ENCODE measurements at regions not wholly inside any gene's neighbourhood (a gene's known extent, or its start where the extent isn't known, plus 50 kb on each side); places are given as distances from the start of the nearest gene placed in this dataset.
"Not testable (repeated sequence)": the region's sequence is repeated elsewhere in the genome, so short reads cannot be mapped to it uniquely, and the experiment has no call there.

GRCh38 chr1:232571523-232571922 is 58.4 kb downstream of the SIPA1L2 start:
- no peaks in the 10 kb centered on the region for H4K20me1 ChIP-seq (ENCODE audit: insufficient read depth, low read depth, low read length)
- H3K9ac ChIP-seq (ENCODE audit: low read length) = no peak overlapping the region
- DNase-seq = peak; percentile 43
- no peak overlapping the region for H3K4me2 ChIP-seq (ENCODE audit: low read depth, low read length, poor library complexity, severe bottlenecking)
- no peaks in the 10 kb centered on the region for H3K9me3 ChIP-seq (ENCODE audit: low read length)
- no peak overlapping the region for H3K27ac ChIP-seq (ENCODE audit: low read length)
- H2AFZ ChIP-seq (ENCODE audit: low read length) = no peak overlapping the region
- no peaks in the 10 kb centered on the region for H3K79me2 ChIP-seq (ENCODE audit: low read length)
- H3K4me3 ChIP-seq (ENCODE audit: low read length) = no peak overlapping the region
- peaks cover 3% of the 10 kb centered on the region; the same call in 1 of the 2 replicates for H3K4me1 ChIP-seq (ENCODE audit: low read length)
- no peaks in the 10 kb centered on the region for H3K9me2 ChIP-seq (replicated peaks; ENCODE audit: insufficient read depth, low read length)
- no peaks in the 10 kb centered on the region for H3K36me3 ChIP-seq (ENCODE audit: insufficient read depth, low read length)
- no peaks in the 10 kb centered on the region for H3K27me3 ChIP-seq (ENCODE audit: low read length)

GRCh38 chr1:232570007-232570406 is 59.9 kb downstream of the SIPA1L2 start:
- H3K36me3 ChIP-seq (ENCODE audit: insufficient read depth, low read length) = no peaks in the 10 kb centered on the region
- no peak for DNase-seq
- H3K9me2 ChIP-seq (replicated peaks; ENCODE audit: insufficient read depth, low read length) = no peaks in the 10 kb centered on the region
- peaks cover 3% of the 10 kb centered on the region; the same call in 1 of the 2 replicates for H3K4me1 ChIP-seq (ENCODE audit: low read length)
- no peaks in the 10 kb centered on the region for H3K79me2 ChIP-seq (ENCODE audit: low read length)
- H2AFZ ChIP-seq (ENCODE audit: low read length) = no peak overlapping the region
- no peaks in the 10 kb centered on the region for H3K27me3 ChIP-seq (ENCODE audit: low read length)
- H3K9ac ChIP-seq (ENCODE audit: low read length) = no peak overlapping the region
- H3K4me2 ChIP-seq (ENCODE audit: low read depth, low read length, poor library complexity, severe bottlenecking) = no peak overlapping the region
- H4K20me1 ChIP-seq (ENCODE audit: insufficient read depth, low read depth, low read length) = no peaks in the 10 kb centered on the region
- no peak overlapping the region for H3K27ac ChIP-seq (ENCODE audit: low read length)
- no peaks in the 10 kb centered on the region for H3K9me3 ChIP-seq (ENCODE audit: low read length)
- no peak overlapping the region for H3K4me3 ChIP-seq (ENCODE audit: low read length)

DNA sequence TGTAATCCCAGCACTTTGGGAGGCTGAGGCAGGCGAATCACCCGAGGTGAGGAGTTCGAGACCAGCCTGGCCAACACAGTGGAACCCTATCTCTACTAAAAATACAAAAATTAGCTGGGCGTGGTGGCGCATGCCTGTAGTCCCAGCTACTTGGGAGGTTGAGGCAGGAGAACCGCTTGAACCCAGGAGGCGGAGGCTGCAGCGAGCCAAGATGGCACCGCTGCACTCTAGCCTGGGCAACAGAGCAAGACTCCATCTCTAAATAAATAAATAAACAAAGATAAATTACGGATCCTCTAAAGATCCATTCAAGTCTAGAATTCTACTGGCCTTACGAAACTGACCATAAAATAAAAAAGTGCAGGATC is 60.4 kb downstream of the SIPA1L2 start:
- H3K36me3 ChIP-seq (ENCODE audit: insufficient read depth, low read length); H3K9ac ChIP-seq (ENCODE audit: low read length); H2AFZ ChIP-seq (ENCODE audit: low read length); H3K9me2 ChIP-seq (replicated peaks; ENCODE audit: insufficient read depth, low read length); DNase-seq; H3K9me3 ChIP-seq (ENCODE audit: low read length); H3K79me2 ChIP-seq (ENCODE audit: low read length); H3K27me3 ChIP-seq (ENCODE audit: low read length); H3K4me2 ChIP-seq (ENCODE audit: low read depth, low read length, poor library complexity, severe bottlenecking); H3K4me3 ChIP-seq (ENCODE audit: low read length); H3K4me1 ChIP-seq (ENCODE audit: low read length); H3K27ac ChIP-seq (ENCODE audit: low read length); H4K20me1 ChIP-seq (ENCODE audit: insufficient read depth, low read depth, low read length): not testable (repeated sequence)

DNA sequence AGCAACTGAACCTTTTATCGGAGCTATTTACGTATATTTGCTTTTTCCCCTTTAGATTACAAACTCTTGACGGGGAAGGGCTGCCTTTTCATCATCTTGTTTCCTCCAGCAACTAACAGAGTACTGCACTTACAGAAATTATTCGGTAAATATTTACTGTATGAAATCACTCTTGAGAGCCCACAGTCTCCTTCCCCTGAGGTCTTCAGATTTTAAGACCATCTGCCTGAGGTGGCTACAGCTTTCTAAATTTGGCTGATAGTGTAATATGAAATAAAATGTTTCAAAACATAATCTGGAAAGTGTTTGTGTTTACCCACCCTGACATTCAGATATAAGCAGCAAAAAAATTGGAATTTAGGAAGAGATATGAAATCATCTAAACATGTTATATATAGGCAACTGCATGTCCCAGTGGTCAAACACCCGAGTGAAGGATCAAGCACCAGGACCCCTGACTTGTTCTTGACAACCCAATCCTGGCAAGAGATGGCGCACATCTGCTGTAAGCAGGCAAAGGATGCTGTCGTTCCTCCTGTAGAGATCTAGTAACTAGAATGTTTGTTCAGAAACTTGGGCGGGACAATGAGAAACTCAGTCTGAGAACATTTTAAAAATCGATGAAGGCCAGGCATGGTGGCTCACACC is 60.9 kb downstream of the SIPA1L2 start:
- Histone ChIP-seq H3K27ac (ENCODE audit: low read length) (no peak overlapping the region), H3K4me2 (ENCODE audit: low read depth, low read length, poor library complexity, severe bottlenecking) (no peak overlapping the region), H3K79me2 (ENCODE audit: low read length) (no peaks in the 10 kb centered on the region), H3K36me3 (ENCODE audit: insufficient read depth, low read length) (no peaks in the 10 kb centered on the region), H3K4me3 (ENCODE audit: low read length) (no peak overlapping the region), H3K9me3 (ENCODE audit: low read length) (no peaks in the 10 kb centered on the region), H4K20me1 (ENCODE audit: insufficient read depth, low read depth, low read length) (no peaks in the 10 kb centered on the region), H2AFZ (ENCODE audit: low read length) (no peak overlapping the region), H3K27me3 (ENCODE audit: low read length) (no peaks in the 10 kb centered on the region), H3K9me2 (replicated peaks; ENCODE audit: insufficient read depth, low read length) (no peaks in the 10 kb centered on the region), H3K4me1 (ENCODE audit: low read length) (peaks cover 3% of the 10 kb centered on the region; the same call in 1 of the 2 replicates), H3K9ac (ENCODE audit: low read length) (no peak overlapping the region)
- DNase-seq = no peak

DNA sequence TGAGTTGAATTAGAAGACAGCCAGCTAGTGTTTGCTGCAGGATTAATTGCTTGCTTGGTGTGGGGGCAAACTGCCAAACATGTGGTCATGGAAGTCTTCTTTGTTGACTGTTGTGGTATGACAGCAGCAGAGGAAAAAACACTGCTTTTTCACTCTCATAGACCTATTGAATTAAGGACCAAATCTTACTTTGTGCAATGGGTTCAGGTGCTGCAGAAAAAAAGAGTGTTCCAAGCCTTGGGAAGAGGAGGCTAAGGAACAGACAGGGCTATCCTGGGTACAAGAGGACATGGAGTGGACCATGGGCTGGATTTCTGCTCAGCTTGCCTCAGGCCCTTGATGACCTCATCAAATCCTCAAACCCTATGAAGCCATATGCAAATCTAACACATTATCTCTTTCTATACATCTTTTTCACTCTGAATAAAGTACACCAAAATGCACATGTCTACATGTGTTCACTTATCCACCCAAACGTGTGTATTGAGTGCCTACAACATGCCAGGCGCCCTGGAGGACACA is 61.5 kb downstream of the SIPA1L2 start:
- Histone ChIP-seq H3K4me1 (ENCODE audit: low read length) (peaks cover 3% of the 10 kb centered on the region; the same call in 1 of the 2 replicates), H4K20me1 (ENCODE audit: insufficient read depth, low read depth, low read length) (no peaks in the 10 kb centered on the region), H3K4me2 (ENCODE audit: low read depth, low read length, poor library complexity, severe bottlenecking) (no peak overlapping the region), H3K79me2 (ENCODE audit: low read length) (no peaks in the 10 kb centered on the region), H3K27ac (ENCODE audit: low read length) (no peak overlapping the region), H3K9me3 (ENCODE audit: low read length) (no peaks in the 10 kb centered on the region), H3K4me3 (ENCODE audit: low read length) (no peak overlapping the region), H3K9me2 (replicated peaks; ENCODE audit: insufficient read depth, low read length) (no peaks in the 10 kb centered on the region), H3K36me3 (ENCODE audit: insufficient read depth, low read length) (no peaks in the 10 kb centered on the region), H2AFZ (ENCODE audit: low read length) (no peak overlapping the region), H3K27me3 (ENCODE audit: low read length) (no peaks in the 10 kb centered on the region), H3K9ac (ENCODE audit: low read length) (no peak overlapping the region)
- no peak for DNase-seq

DNA sequence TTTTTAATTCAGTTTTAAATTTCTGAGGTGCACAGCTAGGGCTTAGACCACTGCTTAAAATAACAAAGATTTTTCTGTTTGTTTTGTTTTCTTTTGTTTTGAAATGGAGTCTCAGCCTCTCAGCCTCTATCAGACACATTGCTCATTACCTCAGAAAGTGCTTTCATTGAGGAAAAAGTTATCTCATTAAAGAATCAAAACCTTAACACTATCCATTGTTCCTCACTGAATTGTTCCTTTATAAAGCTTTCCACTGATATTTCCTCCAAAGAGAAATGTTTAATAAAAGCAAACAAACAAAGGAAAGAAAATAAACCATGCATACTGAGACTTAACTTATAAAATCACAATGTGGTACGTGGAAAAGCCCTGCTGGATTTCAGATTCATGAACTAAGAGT is 63.8 kb downstream of the SIPA1L2 start:
- Histone ChIP-seq H3K79me2 (ENCODE audit: low read length) (no peaks in the 10 kb centered on the region), H3K9ac (ENCODE audit: low read length) (no peak overlapping the region), H3K27ac (ENCODE audit: low read length) (no peak overlapping the region), H4K20me1 (ENCODE audit: insufficient read depth, low read depth, low read length) (no peaks in the 10 kb centered on the region), H2AFZ (ENCODE audit: low read length) (no peak overlapping the region), H3K4me2 (ENCODE audit: low read depth, low read length, poor library complexity, severe bottlenecking) (no peak overlapping the region), H3K27me3 (ENCODE audit: low read length) (no peaks in the 10 kb centered on the region), H3K36me3 (ENCODE audit: insufficient read depth, low read length) (no peaks in the 10 kb centered on the region), H3K4me3 (ENCODE audit: low read length) (no peak overlapping the region), H3K4me1 (ENCODE audit: low read length) (no peaks in the 10 kb centered on the region), H3K9me2 (replicated peaks; ENCODE audit: insufficient read depth, low read length) (no peaks in the 10 kb centered on the region), H3K9me3 (ENCODE audit: low read length) (no peaks in the 10 kb centered on the region)
- no peak for DNase-seq

GRCh38 chr1:232562855-232563510 is 67.0 kb downstream of the SIPA1L2 start:
- Histone ChIP-seq H3K9me2 (replicated peaks; ENCODE audit: insufficient read depth, low read length) (no peaks in the 10 kb centered on the region), H2AFZ (ENCODE audit: low read length) (no peak overlapping the region), H3K4me3 (ENCODE audit: low read length) (no peak overlapping the region), H3K79me2 (ENCODE audit: low read length) (no peaks in the 10 kb centered on the region), H3K9me3 (ENCODE audit: low read length) (no peaks in the 10 kb centered on the region), H3K27me3 (ENCODE audit: low read length) (no peaks in the 10 kb centered on the region), H3K27ac (ENCODE audit: low read length) (no peak overlapping the region), H3K4me2 (ENCODE audit: low read depth, low read length, poor library complexity, severe bottlenecking) (no peak overlapping the region), H4K20me1 (ENCODE audit: insufficient read depth, low read depth, low read length) (no peaks in the 10 kb centered on the region), H3K36me3 (ENCODE audit: insufficient read depth, low read length) (no peaks in the 10 kb centered on the region), H3K4me1 (ENCODE audit: low read length) (no peaks in the 10 kb centered on the region), H3K9ac (ENCODE audit: low read length) (no peak overlapping the region)
- no peak for DNase-seq

DNA sequence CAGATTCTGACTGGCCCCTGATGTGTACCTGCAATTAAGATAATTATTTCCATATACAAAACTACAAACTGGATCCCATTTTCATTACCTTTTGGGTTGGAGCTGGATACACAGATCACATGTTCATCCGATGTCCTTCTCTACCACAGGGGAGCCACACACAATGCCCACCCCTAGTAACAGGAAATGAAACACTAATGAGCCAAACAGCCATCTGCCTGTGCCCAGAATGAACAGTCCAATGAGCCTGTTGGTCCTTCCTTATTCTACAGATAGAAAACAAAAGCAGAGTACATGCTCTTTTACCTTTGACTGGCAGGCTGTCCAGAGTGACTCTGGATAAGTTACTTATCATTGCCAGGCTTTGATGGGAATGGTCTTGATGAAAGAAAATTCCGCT is 68.6 kb downstream of the SIPA1L2 start:
- DNase-seq = no peak
- Histone ChIP-seq H3K4me3 (ENCODE audit: low read length) (no peak overlapping the region), H3K9ac (ENCODE audit: low read length) (no peak overlapping the region), H3K27me3 (ENCODE audit: low read length) (no peaks in the 10 kb centered on the region), H3K27ac (ENCODE audit: low read length) (no peak overlapping the region), H3K4me1 (ENCODE audit: low read length) (no peaks in the 10 kb centered on the region), H3K4me2 (ENCODE audit: low read depth, low read length, poor library complexity, severe bottlenecking) (no peak overlapping the region), H3K9me2 (replicated peaks; ENCODE audit: insufficient read depth, low read length) (no peaks in the 10 kb centered on the region), H3K36me3 (ENCODE audit: insufficient read depth, low read length) (no peaks in the 10 kb centered on the region), H3K9me3 (ENCODE audit: low read length) (no peaks in the 10 kb centered on the region), H2AFZ (ENCODE audit: low read length) (no peak overlapping the region), H4K20me1 (ENCODE audit: insufficient read depth, low read depth, low read length) (no peaks in the 10 kb centered on the region), H3K79me2 (ENCODE audit: low read length) (no peaks in the 10 kb centered on the region)
